BE2C (cell line): ENCODE measurements at regions not wholly inside any gene's neighbourhood (a gene's known extent, or its start where the extent isn't known, plus 50 kb on each side); places are given as distances from the start of the nearest gene placed in this dataset.
"Not testable (repeated sequence)": the region's sequence is repeated elsewhere in the genome, so short reads cannot be mapped to it uniquely, and the experiment has no call there.

Experiments used
- DNase-seq: peaks from one replicate; pipeline ENCODE4 v3.0.0-alpha.2; 2020
- H3K27me3 ChIP-seq: fragments of 250-450 bp; sonication (Bioruptor Pico); 2 replicates; pipeline ENCODE4 v1.5.1; 2020; ENCODE audit warnings: mild to moderate bottlenecking
- H3K36me3 ChIP-seq: fragments of 250-450 bp; sonication (Bioruptor Pico); 2 replicates; pipeline ENCODE4 v1.5.1; 2020; ENCODE audit warnings: mild to moderate bottlenecking
- H3K4me1 ChIP-seq: fragments of 250-450 bp; sonication (Bioruptor Pico); 2 replicates; pipeline ENCODE4 v1.5.1; 2020
- H3K4me3 ChIP-seq: 2 replicates; pipeline ENCODE4 v1.5.1; 2011; ENCODE audit warnings: low read depth, low read length
- H3K9me3 ChIP-seq: fragments of 250-450 bp; sonication (Bioruptor Pico); 2 replicates; pipeline ENCODE4 v1.5.1; 2020
- CTCF ChIP-seq: IDR thresholded peaks from 2 replicates; pipeline ENCODE4 v1.5.1; 2012; ENCODE audit warnings: mild to moderate bottlenecking, low read depth, low read length

- no peaks in the 10 kb centered on the region for H3K4me1 ChIP-seq
- no peak for DNase-seq
- H3K36me3 ChIP-seq = no peaks in the 10 kb centered on the region
- no peak overlapping the region for H3K4me3 ChIP-seq
- no peaks in the 10 kb centered on the region for H3K9me3 ChIP-seq
- no peaks in the 10 kb centered on the region for H3K27me3 ChIP-seq
- TF ChIP-seq CTCF = no peak
Observed at GRCh38 chr6:16932920-16933319, 168.9 kb upstream of the STMND1 start.

GRCh38 chr6:16931079-16931478 lies 169.8 kb upstream of the ATXN1 start:
- not testable (repeated sequence) for H3K4me1 ChIP-seq, H3K27me3 ChIP-seq, DNase-seq, H3K4me3 ChIP-seq, H3K9me3 ChIP-seq, H3K36me3 ChIP-seq

GRCh38 chr6:16930432-16930831 lies 169.2 kb upstream of the ATXN1 start:
- Histone ChIP-seq H3K27me3 (no peaks in the 10 kb centered on the region), H3K9me3 (no peaks in the 10 kb centered on the region), H3K4me3 (no peak overlapping the region), H3K36me3 (no peaks in the 10 kb centered on the region), H3K4me1 (no peaks in the 10 kb centered on the region)
- TF ChIP-seq CTCF = no peak
- DNase-seq = no peak

GRCh38 chr6:16929809-16930208 lies 168.5 kb upstream of the ATXN1 start:
- no peaks in the 10 kb centered on the region for H3K36me3 ChIP-seq
- TF ChIP-seq CTCF = no peak
- H3K4me1 ChIP-seq = no peaks in the 10 kb centered on the region
- H3K27me3 ChIP-seq = no peaks in the 10 kb centered on the region
- no peak for DNase-seq
- H3K4me3 ChIP-seq = no peak overlapping the region
- no peaks in the 10 kb centered on the region for H3K9me3 ChIP-seq

- DNase-seq = no peak
- Histone ChIP-seq H3K27me3 (no peaks in the 10 kb centered on the region), H3K4me1 (no peaks in the 10 kb centered on the region), H3K9me3 (no peaks in the 10 kb centered on the region; the same call in 1 of the 2 replicates), H3K4me3 (no peak overlapping the region), H3K36me3 (no peaks in the 10 kb centered on the region)
- no peak for TF ChIP-seq CTCF
Observed at GRCh38 chr6:16928387-16928786, 167.1 kb upstream of the ATXN1 start.

GRCh38 chr6:16927205-16927604 lies 165.9 kb upstream of the ATXN1 start:
- H3K27me3 ChIP-seq = no peaks in the 10 kb centered on the region
- no peaks in the 10 kb centered on the region for H3K4me1 ChIP-seq
- H3K4me3 ChIP-seq = no peak overlapping the region
- H3K9me3 ChIP-seq = no peaks in the 10 kb centered on the region; the same call in 1 of the 2 replicates
- no peak for DNase-seq
- H3K36me3 ChIP-seq = no peaks in the 10 kb centered on the region
- TF ChIP-seq CTCF = no peak

- no peaks in the 10 kb centered on the region for H3K27me3 ChIP-seq
- H3K36me3 ChIP-seq = no peaks in the 10 kb centered on the region
- TF ChIP-seq CTCF = no peak
- H3K9me3 ChIP-seq = no peaks in the 10 kb centered on the region; the same call in 1 of the 2 replicates
- H3K4me1 ChIP-seq = no peaks in the 10 kb centered on the region
- no peak overlapping the region for H3K4me3 ChIP-seq
- no peak for DNase-seq
Observed at GRCh38 chr6:16925461-16925860, 164.2 kb upstream of the ATXN1 start.
